Parathyroid adenoma (tissue), 2 donors: ENCODE measurements at regions not wholly inside any gene's neighbourhood (a gene's known extent, or its start where the extent isn't known, plus 50 kb on each side); places are given as distances from the start of the nearest gene placed in this dataset.

Source experiments
- H2AFZ ChIP-seq: fragments of 300-600 bp; sonication (generic); one replicate; pipeline ENCODE4 v1.7.0; 2017; ENCODE audit warnings: antibody characterized with exemption, mild to moderate bottlenecking
- H3K27ac ChIP-seq: fragments of 300-600 bp; sonication (generic); one replicate; pipeline ENCODE4 v1.7.0; 2017
- H3K27me3 ChIP-seq: fragments of 300-600 bp; sonication (generic); one replicate; pipeline ENCODE4 v1.7.0; 2017; ENCODE audit warnings: low read length; ENCODE audit not compliant: control insufficient read depth, insufficient read depth
- H3K36me3 ChIP-seq: fragments of 300-600 bp; sonication (generic); one replicate; pipeline ENCODE4 v1.7.0; 2017; ENCODE audit warnings: low read length; ENCODE audit not compliant: control insufficient read depth, insufficient read depth
- H3K4me1 ChIP-seq: fragments of 300-600 bp; sonication (generic); one replicate; pipeline ENCODE4 v1.7.0; 2017; ENCODE audit warnings: control low read depth
- H3K4me2 ChIP-seq: fragments of 300-600 bp; sonication (generic); one replicate; pipeline ENCODE4 v1.7.0; 2017; ENCODE audit warnings: low read length
- H3K4me3 ChIP-seq: fragments of 300-600 bp; sonication (generic); one replicate; pipeline ENCODE4 v1.7.0; 2017; ENCODE audit warnings: low read depth, low read length
- H3K79me2 ChIP-seq: fragments of 300-600 bp; sonication (generic); one replicate; pipeline ENCODE4 v1.7.0; 2017; ENCODE audit warnings: control low read depth
- H3K9ac ChIP-seq: fragments of 300-600 bp; sonication (generic); one replicate; pipeline ENCODE4 v1.7.0; 2017; ENCODE audit warnings: mild to moderate bottlenecking
- H3K9me3 ChIP-seq: fragments of 300-600 bp; sonication (generic); one replicate; pipeline ENCODE4 v1.7.0; 2017; ENCODE audit warnings: low read length; ENCODE audit not compliant: control insufficient read depth
- TF ChIP-seq, protein P1 (sequence below): fragments of 300-600 bp; sonication (generic); IDR thresholded peaks from one replicate; pipeline ENCODE4 v1.7.0; 2017; ENCODE audit warnings: antibody characterized with exemption, mild to moderate bottlenecking
- donor health status: primary hyperparathyroidism.

DNA sequence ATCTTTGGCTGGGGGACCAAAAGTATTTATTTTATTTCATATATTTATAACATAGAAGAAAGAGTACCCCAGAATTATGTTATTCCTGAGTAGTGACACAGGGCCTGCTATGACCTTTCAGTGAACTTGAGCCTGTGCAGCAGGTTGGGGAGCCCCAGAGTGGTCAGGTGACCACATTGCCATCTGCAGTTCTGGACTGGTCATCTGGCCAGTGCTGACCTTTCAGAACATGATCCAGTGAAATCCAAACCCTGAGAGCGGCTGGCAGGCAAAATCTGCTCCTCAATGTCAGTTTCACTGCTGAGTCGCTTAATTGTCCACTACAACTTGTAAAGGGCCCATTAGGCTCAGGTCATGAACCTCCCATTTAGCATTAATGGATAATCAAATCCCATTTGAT is 336.7 kb upstream of the KCNH7 start:
- Histone ChIP-seq H3K4me2 (no peak overlapping the region), H3K79me2 (no peaks in the 10 kb centered on the region)

DNA sequence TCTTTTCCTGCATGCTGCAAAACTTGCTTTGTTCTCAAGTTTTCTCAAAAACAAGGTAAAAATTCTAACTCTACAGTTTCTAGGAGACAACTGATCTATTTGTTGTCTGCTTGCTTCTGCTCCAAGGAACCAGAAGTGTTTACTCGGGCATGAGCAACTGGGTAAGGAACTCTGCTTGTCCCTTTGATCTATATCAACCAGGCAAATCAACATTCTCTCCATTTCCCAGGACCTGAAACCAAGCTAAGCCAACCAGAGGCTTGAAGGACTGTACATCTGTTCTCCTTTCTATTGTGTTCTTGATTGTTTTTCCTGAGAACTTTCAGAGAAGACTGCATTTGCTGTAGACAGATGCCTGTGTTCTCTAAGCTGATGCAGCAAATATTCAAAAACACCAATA is 335.0 kb upstream of the KCNH7 start:
- TF ChIP-seq, protein P1, sequence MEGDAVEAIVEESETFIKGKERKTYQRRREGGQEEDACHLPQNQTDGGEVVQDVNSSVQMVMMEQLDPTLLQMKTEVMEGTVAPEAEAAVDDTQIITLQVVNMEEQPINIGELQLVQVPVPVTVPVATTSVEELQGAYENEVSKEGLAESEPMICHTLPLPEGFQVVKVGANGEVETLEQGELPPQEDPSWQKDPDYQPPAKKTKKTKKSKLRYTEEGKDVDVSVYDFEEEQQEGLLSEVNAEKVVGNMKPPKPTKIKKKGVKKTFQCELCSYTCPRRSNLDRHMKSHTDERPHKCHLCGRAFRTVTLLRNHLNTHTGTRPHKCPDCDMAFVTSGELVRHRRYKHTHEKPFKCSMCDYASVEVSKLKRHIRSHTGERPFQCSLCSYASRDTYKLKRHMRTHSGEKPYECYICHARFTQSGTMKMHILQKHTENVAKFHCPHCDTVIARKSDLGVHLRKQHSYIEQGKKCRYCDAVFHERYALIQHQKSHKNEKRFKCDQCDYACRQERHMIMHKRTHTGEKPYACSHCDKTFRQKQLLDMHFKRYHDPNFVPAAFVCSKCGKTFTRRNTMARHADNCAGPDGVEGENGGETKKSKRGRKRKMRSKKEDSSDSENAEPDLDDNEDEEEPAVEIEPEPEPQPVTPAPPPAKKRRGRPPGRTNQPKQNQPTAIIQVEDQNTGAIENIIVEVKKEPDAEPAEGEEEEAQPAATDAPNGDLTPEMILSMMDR = no peak

More for the DNA sequence above, 336.7 kb upstream of the KCNH7 start:
- TF ChIP-seq, protein P1 = no peak
- Histone ChIP-seq H3K9me3 (no peaks in the 10 kb centered on the region), H3K27ac (no peak overlapping the region), H3K9ac (no peak overlapping the region), H3K4me3 (no peak overlapping the region), H2AFZ (peak overlapping the region; percentile 3), H3K27me3 (no peaks in the 10 kb centered on the region), H3K36me3 (no peaks in the 10 kb centered on the region), H3K4me1 (peaks cover 12% of the 10 kb centered on the region)

GRCh38 chr2:163171786-163172530 is 333.4 kb upstream of the KCNH7 start:
- peaks cover 12% of the 10 kb centered on the region for H3K4me1 ChIP-seq
- no peak overlapping the region for H3K9ac ChIP-seq
- H3K9me3 ChIP-seq = no peaks in the 10 kb centered on the region
- no peaks in the 10 kb centered on the region for H3K27me3 ChIP-seq
- H3K79me2 ChIP-seq = no peaks in the 10 kb centered on the region
- no peak overlapping the region for H3K27ac ChIP-seq
- TF ChIP-seq, protein P1 = no peak
- no peak overlapping the region for H3K4me2 ChIP-seq
- no peaks in the 10 kb centered on the region for H3K36me3 ChIP-seq
- H3K4me3 ChIP-seq = no peak overlapping the region
- no peak overlapping the region for H2AFZ ChIP-seq

More for the DNA sequence above, 335.0 kb upstream of the KCNH7 start:
- no peak overlapping the region for H3K9ac ChIP-seq
- peak overlapping the region; percentile 34 for H3K27ac ChIP-seq
- H3K9me3 ChIP-seq = no peaks in the 10 kb centered on the region
- H3K36me3 ChIP-seq = no peaks in the 10 kb centered on the region
- no peaks in the 10 kb centered on the region for H3K27me3 ChIP-seq
- no peak overlapping the region for H3K4me2 ChIP-seq
- peak overlapping the region; percentile 48 for H2AFZ ChIP-seq
- no peak overlapping the region for H3K4me3 ChIP-seq
- no peaks in the 10 kb centered on the region for H3K79me2 ChIP-seq
- H3K4me1 ChIP-seq = peaks cover 12% of the 10 kb centered on the region

DNA sequence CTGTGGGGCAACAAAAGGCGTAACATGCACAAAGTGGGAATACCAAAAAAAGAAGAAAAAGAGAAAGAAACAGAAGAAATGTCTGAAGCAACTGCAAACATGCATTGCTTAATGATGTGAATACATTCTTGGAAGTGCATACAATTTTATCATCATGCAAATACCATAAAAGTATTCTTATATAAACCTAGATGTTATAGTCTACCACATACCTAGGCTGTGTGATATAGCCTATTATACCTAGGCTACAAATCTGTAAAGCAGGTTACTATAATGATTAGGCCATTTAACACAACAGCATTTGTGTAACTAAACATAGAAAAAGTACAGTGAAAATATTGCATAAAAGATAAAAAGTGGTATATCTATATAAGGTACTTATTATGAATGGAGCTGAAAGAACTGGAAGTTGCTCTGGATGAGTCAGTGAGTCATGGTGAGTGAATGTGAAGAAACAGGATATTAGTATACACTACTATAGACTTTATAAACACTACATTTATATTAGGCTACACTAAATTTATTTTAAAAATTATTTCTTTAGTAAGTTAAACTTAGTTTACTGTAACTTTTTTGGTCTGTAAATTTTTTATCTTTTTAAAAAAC is 319.4 kb upstream of the KCNH7 start:
- H3K27ac ChIP-seq = no peak overlapping the region
- TF ChIP-seq, protein P1 = no peak
- no peak overlapping the region for H3K4me3 ChIP-seq

DNA sequence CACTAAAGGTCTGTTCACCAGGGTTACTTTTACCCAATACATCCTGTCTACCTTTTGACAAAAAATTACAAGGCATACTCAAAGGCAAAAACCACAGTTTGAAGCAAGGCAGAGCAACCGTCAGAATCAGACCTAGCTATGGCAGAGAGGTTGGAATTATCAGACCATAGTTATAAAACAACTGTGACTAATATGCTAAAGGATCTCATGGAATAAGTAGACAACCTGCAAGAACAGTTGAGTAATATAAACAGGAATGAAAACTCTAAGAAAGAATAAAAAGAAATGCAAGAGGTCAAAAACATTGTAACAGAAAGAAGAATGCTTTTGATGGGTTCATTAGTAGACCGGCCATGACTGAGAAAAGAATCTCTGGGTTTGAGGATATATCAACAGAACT is 318.8 kb upstream of the KCNH7 start:
- Histone ChIP-seq H3K27me3 (no peaks in the 10 kb centered on the region), H3K27ac (no peak overlapping the region), H3K79me2 (no peaks in the 10 kb centered on the region), H2AFZ (no peak overlapping the region), H3K9me3 (no peaks in the 10 kb centered on the region), H3K4me1 (no peaks in the 10 kb centered on the region), H3K4me2 (no peak overlapping the region), H3K9ac (no peak overlapping the region), H3K36me3 (no peaks in the 10 kb centered on the region), H3K4me3 (no peak overlapping the region)
- TF ChIP-seq, protein P1 = no peak

More for the DNA sequence above, 319.4 kb upstream of the KCNH7 start:
- Histone ChIP-seq H3K36me3 (no peaks in the 10 kb centered on the region), H3K9me3 (no peaks in the 10 kb centered on the region), H3K4me1 (no peaks in the 10 kb centered on the region), H2AFZ (no peak overlapping the region), H3K27me3 (no peaks in the 10 kb centered on the region), H3K9ac (no peak overlapping the region), H3K79me2 (no peaks in the 10 kb centered on the region), H3K4me2 (no peak overlapping the region)
